ENCODE measurements at regions not wholly inside any gene's neighbourhood (a gene's known extent, or its start where the extent isn't known, plus 50 kb on each side); places are given as distances from the start of the nearest gene placed in this dataset.

DNA sequence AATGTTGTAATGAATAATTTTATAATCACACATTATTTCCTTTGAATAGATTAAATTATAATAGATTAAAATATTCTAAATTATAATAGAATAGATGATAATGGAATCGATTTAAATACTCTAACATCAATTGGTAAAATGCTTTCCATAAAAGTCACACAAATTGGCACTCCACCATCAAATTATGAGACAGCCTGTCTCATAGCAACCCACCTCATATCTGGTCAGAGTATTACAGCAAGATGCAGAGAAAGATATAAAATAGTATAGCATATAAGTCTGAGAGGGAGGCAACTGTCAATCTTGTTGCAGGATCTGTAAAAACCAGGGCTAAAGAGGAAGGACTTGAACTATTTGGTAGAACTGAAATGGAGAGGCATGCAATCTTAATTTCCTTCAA is 98.4 kb upstream of the NCKAP5 start:
- TF ChIP-seq, protein P1, sequence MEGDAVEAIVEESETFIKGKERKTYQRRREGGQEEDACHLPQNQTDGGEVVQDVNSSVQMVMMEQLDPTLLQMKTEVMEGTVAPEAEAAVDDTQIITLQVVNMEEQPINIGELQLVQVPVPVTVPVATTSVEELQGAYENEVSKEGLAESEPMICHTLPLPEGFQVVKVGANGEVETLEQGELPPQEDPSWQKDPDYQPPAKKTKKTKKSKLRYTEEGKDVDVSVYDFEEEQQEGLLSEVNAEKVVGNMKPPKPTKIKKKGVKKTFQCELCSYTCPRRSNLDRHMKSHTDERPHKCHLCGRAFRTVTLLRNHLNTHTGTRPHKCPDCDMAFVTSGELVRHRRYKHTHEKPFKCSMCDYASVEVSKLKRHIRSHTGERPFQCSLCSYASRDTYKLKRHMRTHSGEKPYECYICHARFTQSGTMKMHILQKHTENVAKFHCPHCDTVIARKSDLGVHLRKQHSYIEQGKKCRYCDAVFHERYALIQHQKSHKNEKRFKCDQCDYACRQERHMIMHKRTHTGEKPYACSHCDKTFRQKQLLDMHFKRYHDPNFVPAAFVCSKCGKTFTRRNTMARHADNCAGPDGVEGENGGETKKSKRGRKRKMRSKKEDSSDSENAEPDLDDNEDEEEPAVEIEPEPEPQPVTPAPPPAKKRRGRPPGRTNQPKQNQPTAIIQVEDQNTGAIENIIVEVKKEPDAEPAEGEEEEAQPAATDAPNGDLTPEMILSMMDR (conservative IDR thresholded peaks at IDR 0.05 in 1 of 2, IDR thresholded peaks at IDR 0.05 in 1 of 2; ENCODE audit: low read depth in 1 of 2, low read length in 2 of 2), result no peak
- no peak for TF ChIP-seq EZH2 (IDR thresholded peaks at IDR 0.05; ENCODE audit: low read length, missing control alignments)
